K562 (cell line): ENCODE measurements at regions not wholly inside any gene's neighbourhood (a gene's known extent, or its start where the extent isn't known, plus 50 kb on each side); places are given as distances from the start of the nearest gene placed in this dataset.

Source experiments
- TF ChIP-seq, protein P1 (sequence below), 2 experiments: fragments of 450-650 bp; formaldehyde crosslinking in 1 of 2; IDR thresholded peaks; 2 replicates each; pipeline versions ENCODE4 v1.4.0 to v1.6.1; 2014 to 2020; ENCODE audit warnings: mild to moderate bottlenecking in 2 of 2, borderline replicate concordance in 1 of 2, low read depth in 1 of 2
- TF ChIP-seq, protein P2 (sequence below): fragments of 250-450 bp; sonication (Bioruptor Pico); IDR thresholded peaks from 2 replicates; pipeline ENCODE4 v1.5.0; 2020; ENCODE audit warnings: mild to moderate bottlenecking, borderline replicate concordance
- TF ChIP-seq, protein P3 (sequence below): fragments of 450-650 bp; IDR thresholded peaks from 2 replicates; pipeline ENCODE4 v1.6.1; 2017; ENCODE audit warnings: antibody characterized with exemption
- TF ChIP-seq, protein P4 (sequence below): fragments of 450-650 bp; IDR thresholded peaks from 2 replicates; pipeline ENCODE4 v1.6.1; 2018; ENCODE audit warnings: mild to moderate bottlenecking, low read depth; ENCODE audit not compliant: partially characterized antibody

DNA sequence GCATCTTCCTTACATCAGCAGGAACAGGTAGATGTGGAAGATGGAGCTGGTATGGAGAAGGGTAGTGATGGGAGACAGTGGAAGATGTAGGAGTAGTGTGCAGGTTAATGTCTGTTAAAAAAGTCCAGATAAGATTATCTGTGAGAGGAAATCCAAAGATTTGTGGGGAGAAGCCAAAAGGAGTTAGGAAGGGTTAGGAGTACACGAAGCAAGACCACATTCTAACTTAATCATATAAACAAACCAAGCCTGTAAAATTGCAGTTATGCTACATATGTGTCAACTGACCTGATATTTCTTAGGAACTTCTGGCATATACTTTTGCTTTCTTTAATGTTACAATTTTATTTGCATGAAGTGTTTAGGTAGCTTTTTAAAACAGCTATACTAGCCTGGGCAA, 142.1 kb upstream of the DMRT1 start (continued):
- TF ChIP-seq, protein P1, sequence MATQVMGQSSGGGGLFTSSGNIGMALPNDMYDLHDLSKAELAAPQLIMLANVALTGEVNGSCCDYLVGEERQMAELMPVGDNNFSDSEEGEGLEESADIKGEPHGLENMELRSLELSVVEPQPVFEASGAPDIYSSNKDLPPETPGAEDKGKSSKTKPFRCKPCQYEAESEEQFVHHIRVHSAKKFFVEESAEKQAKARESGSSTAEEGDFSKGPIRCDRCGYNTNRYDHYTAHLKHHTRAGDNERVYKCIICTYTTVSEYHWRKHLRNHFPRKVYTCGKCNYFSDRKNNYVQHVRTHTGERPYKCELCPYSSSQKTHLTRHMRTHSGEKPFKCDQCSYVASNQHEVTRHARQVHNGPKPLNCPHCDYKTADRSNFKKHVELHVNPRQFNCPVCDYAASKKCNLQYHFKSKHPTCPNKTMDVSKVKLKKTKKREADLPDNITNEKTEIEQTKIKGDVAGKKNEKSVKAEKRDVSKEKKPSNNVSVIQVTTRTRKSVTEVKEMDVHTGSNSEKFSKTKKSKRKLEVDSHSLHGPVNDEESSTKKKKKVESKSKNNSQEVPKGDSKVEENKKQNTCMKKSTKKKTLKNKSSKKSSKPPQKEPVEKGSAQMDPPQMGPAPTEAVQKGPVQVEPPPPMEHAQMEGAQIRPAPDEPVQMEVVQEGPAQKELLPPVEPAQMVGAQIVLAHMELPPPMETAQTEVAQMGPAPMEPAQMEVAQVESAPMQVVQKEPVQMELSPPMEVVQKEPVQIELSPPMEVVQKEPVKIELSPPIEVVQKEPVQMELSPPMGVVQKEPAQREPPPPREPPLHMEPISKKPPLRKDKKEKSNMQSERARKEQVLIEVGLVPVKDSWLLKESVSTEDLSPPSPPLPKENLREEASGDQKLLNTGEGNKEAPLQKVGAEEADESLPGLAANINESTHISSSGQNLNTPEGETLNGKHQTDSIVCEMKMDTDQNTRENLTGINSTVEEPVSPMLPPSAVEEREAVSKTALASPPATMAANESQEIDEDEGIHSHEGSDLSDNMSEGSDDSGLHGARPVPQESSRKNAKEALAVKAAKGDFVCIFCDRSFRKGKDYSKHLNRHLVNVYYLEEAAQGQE (IDR thresholded peaks at IDR 0.05; ENCODE audit: borderline replicate concordance) = no peak
- TF ChIP-seq, protein P1 (CRISPR knock-in tag; IDR thresholded peaks at IDR 0.05; ENCODE audit: low read depth) = no peak
- TF ChIP-seq, protein P2, sequence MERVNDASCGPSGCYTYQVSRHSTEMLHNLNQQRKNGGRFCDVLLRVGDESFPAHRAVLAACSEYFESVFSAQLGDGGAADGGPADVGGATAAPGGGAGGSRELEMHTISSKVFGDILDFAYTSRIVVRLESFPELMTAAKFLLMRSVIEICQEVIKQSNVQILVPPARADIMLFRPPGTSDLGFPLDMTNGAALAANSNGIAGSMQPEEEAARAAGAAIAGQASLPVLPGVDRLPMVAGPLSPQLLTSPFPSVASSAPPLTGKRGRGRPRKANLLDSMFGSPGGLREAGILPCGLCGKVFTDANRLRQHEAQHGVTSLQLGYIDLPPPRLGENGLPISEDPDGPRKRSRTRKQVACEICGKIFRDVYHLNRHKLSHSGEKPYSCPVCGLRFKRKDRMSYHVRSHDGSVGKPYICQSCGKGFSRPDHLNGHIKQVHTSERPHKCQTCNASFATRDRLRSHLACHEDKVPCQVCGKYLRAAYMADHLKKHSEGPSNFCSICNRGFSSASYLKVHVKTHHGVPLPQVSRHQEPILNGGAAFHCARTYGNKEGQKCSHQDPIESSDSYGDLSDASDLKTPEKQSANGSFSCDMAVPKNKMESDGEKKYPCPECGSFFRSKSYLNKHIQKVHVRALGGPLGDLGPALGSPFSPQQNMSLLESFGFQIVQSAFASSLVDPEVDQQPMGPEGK (CRISPR knock-in tag) = no peak
- TF ChIP-seq, protein P3, sequence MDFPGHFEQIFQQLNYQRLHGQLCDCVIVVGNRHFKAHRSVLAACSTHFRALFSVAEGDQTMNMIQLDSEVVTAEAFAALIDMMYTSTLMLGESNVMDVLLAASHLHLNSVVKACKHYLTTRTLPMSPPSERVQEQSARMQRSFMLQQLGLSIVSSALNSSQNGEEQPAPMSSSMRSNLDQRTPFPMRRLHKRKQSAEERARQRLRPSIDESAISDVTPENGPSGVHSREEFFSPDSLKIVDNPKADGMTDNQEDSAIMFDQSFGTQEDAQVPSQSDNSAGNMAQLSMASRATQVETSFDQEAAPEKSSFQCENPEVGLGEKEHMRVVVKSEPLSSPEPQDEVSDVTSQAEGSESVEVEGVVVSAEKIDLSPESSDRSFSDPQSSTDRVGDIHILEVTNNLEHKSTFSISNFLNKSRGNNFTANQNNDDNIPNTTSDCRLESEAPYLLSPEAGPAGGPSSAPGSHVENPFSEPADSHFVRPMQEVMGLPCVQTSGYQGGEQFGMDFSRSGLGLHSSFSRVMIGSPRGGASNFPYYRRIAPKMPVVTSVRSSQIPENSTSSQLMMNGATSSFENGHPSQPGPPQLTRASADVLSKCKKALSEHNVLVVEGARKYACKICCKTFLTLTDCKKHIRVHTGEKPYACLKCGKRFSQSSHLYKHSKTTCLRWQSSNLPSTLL = no peak
- TF ChIP-seq, protein P4, sequence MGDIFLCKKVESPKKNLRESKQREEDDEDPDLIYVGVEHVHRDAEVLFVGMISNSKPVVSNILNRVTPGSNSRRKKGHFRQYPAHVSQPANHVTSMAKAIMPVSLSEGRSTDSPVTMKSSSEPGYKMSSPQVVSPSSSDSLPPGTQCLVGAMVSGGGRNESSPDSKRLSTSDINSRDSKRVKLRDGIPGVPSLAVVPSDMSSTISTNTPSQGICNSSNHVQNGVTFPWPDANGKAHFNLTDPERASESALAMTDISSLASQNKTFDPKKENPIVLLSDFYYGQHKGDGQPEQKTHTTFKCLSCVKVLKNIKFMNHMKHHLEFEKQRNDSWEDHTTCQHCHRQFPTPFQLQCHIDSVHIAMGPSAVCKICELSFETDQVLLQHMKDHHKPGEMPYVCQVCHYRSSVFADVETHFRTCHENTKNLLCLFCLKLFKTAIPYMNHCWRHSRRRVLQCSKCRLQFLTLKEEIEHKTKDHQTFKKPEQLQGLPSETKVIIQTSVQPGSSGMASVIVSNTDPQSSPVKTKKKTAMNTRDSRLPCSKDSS = no peak
- TF ChIP-seq, all 486 proteins: peak for 0
